PC-3 (cell line): ENCODE measurements at regions not wholly inside any gene's neighbourhood (a gene's known extent, or its start where the extent isn't known, plus 50 kb on each side); places are given as distances from the start of the nearest gene placed in this dataset.

Source experiments
- EZH2 ChIP-seq: fragments of 300-600 bp; sonication (generic); IDR thresholded peaks from one replicate; pipeline ENCODE4 v1.6.1; 2017; ENCODE audit warnings: antibody characterized with exemption, mild to moderate bottlenecking, low read length; ENCODE audit not compliant: unreplicated experiment
- EZH2phosphoT487 ChIP-seq: fragments of 300-600 bp; sonication (generic); IDR thresholded peaks from 2 replicates; pipeline ENCODE4 v1.6.1; 2018; ENCODE audit warnings: mild to moderate bottlenecking, antibody characterized with exemption, low read length, borderline replicate concordance
- TF ChIP-seq, protein P1 (sequence below): fragments of 300-600 bp; sonication (generic); conservative IDR thresholded peaks from 2 replicates; pipeline ENCODE4 v1.5.1; 2017; ENCODE audit warnings: antibody characterized with exemption, low read depth, mild to moderate bottlenecking, low read length

DNA sequence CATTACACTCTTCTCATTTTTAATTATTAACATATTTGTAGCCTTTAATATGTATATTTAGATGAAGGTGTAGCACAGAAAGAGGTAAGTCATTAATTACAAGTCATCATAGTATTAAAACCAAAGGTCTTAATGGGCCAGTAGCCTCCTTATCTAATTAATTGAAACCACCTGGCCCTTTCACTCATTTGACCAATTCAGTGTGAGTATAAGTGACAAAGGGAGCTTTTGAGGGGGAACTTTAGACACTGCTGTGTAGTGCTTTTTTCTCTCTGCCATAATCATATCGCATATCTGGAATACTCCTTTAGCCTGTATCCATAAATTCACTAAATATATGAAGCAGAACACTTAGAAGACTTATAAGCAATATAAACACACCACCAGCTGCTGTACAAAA, 562.9 kb upstream of the POT1 start:
- TF ChIP-seq, protein P1, sequence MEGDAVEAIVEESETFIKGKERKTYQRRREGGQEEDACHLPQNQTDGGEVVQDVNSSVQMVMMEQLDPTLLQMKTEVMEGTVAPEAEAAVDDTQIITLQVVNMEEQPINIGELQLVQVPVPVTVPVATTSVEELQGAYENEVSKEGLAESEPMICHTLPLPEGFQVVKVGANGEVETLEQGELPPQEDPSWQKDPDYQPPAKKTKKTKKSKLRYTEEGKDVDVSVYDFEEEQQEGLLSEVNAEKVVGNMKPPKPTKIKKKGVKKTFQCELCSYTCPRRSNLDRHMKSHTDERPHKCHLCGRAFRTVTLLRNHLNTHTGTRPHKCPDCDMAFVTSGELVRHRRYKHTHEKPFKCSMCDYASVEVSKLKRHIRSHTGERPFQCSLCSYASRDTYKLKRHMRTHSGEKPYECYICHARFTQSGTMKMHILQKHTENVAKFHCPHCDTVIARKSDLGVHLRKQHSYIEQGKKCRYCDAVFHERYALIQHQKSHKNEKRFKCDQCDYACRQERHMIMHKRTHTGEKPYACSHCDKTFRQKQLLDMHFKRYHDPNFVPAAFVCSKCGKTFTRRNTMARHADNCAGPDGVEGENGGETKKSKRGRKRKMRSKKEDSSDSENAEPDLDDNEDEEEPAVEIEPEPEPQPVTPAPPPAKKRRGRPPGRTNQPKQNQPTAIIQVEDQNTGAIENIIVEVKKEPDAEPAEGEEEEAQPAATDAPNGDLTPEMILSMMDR, result no peak
- no peak for TF ChIP-seq EZH2
- TF ChIP-seq EZH2phosphoT487, result no peak
